SJCRH30 (cell line): ENCODE measurements at regions not wholly inside any gene's neighbourhood (a gene's known extent, or its start where the extent isn't known, plus 50 kb on each side); places are given as distances from the start of the nearest gene placed in this dataset.
"Not testable (repeated sequence)": the region's sequence is repeated elsewhere in the genome, so short reads cannot be mapped to it uniquely, and the experiment has no call there.

Source experiments
- DNase-seq, 2 experiments: peaks; one replicate each; pipeline ENCODE4 v3.0.0-alpha.2; 2015 to 2020
- H3K27ac ChIP-seq: fragments of 250-450 bp; sonication (Bioruptor Pico); 2 replicates; pipeline ENCODE4 v1.5.1; 2020; ENCODE audit warnings: mild to moderate bottlenecking, moderate library complexity
- H3K27me3 ChIP-seq: fragments of 250-450 bp; sonication (Bioruptor Pico); 2 replicates; pipeline ENCODE4 v1.5.1; 2020; ENCODE audit warnings: mild to moderate bottlenecking, moderate library complexity
- H3K36me3 ChIP-seq: fragments of 250-450 bp; sonication (Bioruptor Pico); 2 replicates; pipeline ENCODE4 v1.5.1; 2020; ENCODE audit warnings: mild to moderate bottlenecking, moderate library complexity
- H3K4me1 ChIP-seq: fragments of 250-450 bp; sonication (Bioruptor Pico); 2 replicates; pipeline ENCODE4 v1.5.1; 2020; ENCODE audit warnings: mild to moderate bottlenecking, moderate library complexity
- H3K4me3 ChIP-seq: fragments of 250-450 bp; sonication (Bioruptor Pico); 2 replicates; pipeline ENCODE4 v1.5.1; 2020; ENCODE audit warnings: mild to moderate bottlenecking, moderate library complexity
- H3K9me3 ChIP-seq: fragments of 250-450 bp; sonication (Bioruptor Pico); replicated peaks from 2 replicates; pipeline ENCODE4 v1.5.1; 2020; ENCODE audit warnings: mild to moderate bottlenecking, moderate library complexity

GRCh38 chr6:66561479-66561878 is 854.5 kb upstream of the EYS start:
- H3K27ac ChIP-seq: no peak overlapping the region
- no peaks in the 10 kb centered on the region for H3K27me3 ChIP-seq
- H3K36me3 ChIP-seq: no peaks in the 10 kb centered on the region
- H3K4me1 ChIP-seq: no peaks in the 10 kb centered on the region
- H3K9me3 ChIP-seq: no peaks in the 10 kb centered on the region
- no peak overlapping the region for H3K4me3 ChIP-seq
- DNase-seq: no peak

DNA sequence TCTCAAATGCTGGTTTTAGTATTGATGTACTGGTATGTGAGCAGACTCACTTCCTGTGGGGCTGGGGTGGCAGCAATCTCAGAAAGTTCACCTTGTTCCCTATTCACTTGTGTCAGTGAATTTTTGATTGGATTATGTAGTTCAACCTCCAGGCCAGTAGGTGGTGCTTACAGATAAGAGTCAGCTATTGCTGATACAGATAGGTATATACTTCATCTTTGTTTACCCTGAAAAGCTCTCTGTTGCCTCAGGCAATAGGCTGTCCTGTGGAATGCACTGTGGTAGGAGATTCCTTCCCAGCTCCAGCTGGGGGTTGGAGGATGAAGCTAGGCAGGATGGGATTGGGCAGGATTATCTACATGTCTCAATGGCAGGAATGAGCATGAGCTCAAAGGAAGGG is 851.2 kb upstream of the EYS start:
- no peaks in the 10 kb centered on the region for H3K36me3 ChIP-seq
- DNase-seq: peak; percentile 55 to 70
- no peaks in the 10 kb centered on the region for H3K4me1 ChIP-seq
- H3K9me3 ChIP-seq: no peaks in the 10 kb centered on the region
- no peaks in the 10 kb centered on the region for H3K27me3 ChIP-seq
- H3K27ac ChIP-seq: no peak overlapping the region
- H3K4me3 ChIP-seq: no peak overlapping the region

DNA sequence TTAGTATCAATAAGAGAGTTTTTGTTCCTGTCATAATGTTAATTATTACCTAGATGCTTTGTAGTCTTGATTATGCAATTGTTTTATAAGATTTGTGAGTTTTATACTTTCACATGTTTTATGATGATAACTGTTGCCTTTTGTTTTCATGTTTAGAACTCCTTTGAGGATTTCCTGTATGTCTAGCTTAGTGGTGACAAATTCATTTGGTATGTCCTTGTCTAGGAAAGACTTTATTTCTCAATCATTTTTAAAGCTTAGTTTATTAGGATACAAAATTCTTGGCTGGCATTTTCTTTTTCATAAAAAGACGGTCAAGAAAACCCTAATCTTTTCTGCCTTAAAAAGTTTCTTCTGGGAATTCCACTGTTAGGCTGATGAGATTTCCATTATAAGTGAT is 849.9 kb upstream of the EYS start:
- no peaks in the 10 kb centered on the region for H3K36me3 ChIP-seq
- DNase-seq: no peak
- H3K27ac ChIP-seq: no peak overlapping the region
- H3K4me3 ChIP-seq: no peak overlapping the region
- no peaks in the 10 kb centered on the region for H3K9me3 ChIP-seq
- no peaks in the 10 kb centered on the region for H3K27me3 ChIP-seq
- H3K4me1 ChIP-seq: no peaks in the 10 kb centered on the region

GRCh38 chr6:66555082-66555481 is 848.1 kb upstream of the EYS start:
- H3K9me3 ChIP-seq: no peaks in the 10 kb centered on the region
- DNase-seq: no peak
- H3K27me3 ChIP-seq: no peaks in the 10 kb centered on the region
- H3K4me1 ChIP-seq: no peaks in the 10 kb centered on the region
- H3K27ac ChIP-seq: no peak overlapping the region
- no peak overlapping the region for H3K4me3 ChIP-seq
- H3K36me3 ChIP-seq: no peaks in the 10 kb centered on the region

DNA sequence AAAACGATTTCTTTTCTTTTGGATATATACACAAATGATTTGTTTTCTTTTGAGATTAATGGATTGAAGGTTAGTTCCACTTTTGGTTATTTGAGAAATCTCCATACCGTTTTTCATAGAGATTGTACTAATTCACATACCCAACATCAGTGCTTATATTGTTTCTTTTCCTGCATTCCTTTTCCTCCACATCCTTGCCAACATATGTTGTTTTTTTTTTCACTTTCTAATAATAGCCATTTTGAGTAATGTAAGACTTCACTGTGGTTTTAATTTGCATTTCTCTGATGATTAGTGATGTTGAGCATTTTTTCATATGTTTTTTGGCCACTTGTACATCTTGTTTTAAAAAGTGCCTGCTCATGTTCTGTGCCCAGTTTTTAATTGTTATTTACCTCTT is 846.4 kb upstream of the EYS start:
- no peaks in the 10 kb centered on the region for H3K36me3 ChIP-seq
- H3K27ac ChIP-seq: no peak overlapping the region
- no peaks in the 10 kb centered on the region for H3K9me3 ChIP-seq
- no peak for DNase-seq
- no peaks in the 10 kb centered on the region for H3K4me1 ChIP-seq
- H3K27me3 ChIP-seq: no peaks in the 10 kb centered on the region
- H3K4me3 ChIP-seq: no peak overlapping the region

GRCh38 chr6:66538551-66539135 is 831.6 kb upstream of the EYS start:
- no peak overlapping the region for H3K27ac ChIP-seq
- no peaks in the 10 kb centered on the region for H3K4me1 ChIP-seq
- H3K9me3 ChIP-seq: no peaks in the 10 kb centered on the region
- no peaks in the 10 kb centered on the region for H3K36me3 ChIP-seq
- H3K27me3 ChIP-seq: no peaks in the 10 kb centered on the region
- no peak for DNase-seq
- no peak overlapping the region for H3K4me3 ChIP-seq

GRCh38 chr6:66533921-66534404 is 826.9 kb upstream of the EYS start:
- no peak overlapping the region for H3K27ac ChIP-seq
- H3K4me1 ChIP-seq: no peaks in the 10 kb centered on the region
- no peaks in the 10 kb centered on the region for H3K9me3 ChIP-seq
- no peaks in the 10 kb centered on the region for H3K36me3 ChIP-seq
- no peaks in the 10 kb centered on the region for H3K27me3 ChIP-seq
- no peak for DNase-seq
- H3K4me3 ChIP-seq: no peak overlapping the region

DNA sequence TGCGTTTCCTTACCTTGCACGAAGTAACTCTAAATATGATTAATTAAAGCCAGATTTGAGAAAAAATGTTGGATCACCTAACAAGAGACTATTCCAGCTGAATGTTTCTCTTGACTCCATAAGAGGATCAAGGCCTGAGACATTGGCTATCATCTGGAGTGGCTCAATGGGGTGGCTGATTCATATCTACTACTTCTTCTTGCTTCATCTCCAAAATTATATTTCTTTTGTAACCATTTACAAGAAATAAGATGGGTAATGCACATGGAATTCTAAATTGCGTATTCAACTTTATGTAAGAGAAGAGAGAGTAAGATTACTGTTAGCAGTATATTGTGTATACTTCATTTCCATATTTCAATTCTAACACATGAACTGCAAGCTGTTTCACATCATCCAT is 819.0 kb upstream of the EYS start:
- H3K27me3 ChIP-seq: no peaks in the 10 kb centered on the region
- H3K27ac ChIP-seq: no peak overlapping the region
- H3K9me3 ChIP-seq: no peaks in the 10 kb centered on the region
- H3K36me3 ChIP-seq: no peaks in the 10 kb centered on the region
- no peak overlapping the region for H3K4me3 ChIP-seq
- DNase-seq: no peak
- H3K4me1 ChIP-seq: no peaks in the 10 kb centered on the region

DNA sequence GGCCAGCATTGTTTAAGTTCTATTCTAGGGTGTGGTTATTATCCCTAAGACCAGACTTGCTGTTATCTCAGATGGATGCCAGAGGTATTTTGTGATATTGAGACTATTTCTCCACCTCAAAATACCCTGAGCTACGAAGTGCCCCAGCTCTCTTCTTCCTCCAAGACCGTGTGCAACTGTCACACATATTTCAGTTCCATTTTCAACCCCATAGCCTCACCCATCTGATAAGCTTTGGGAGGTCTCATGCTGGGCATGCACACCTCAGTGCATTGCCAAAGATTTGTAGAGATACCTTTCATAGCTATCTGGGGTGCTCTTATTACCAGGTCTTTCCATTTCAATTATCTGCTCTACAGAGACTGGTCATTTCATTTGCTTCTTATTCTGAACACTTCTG is 815.8 kb upstream of the EYS start:
- no peaks in the 10 kb centered on the region for H3K9me3 ChIP-seq
- H3K27ac ChIP-seq: no peak overlapping the region
- DNase-seq: no peak
- H3K27me3 ChIP-seq: no peaks in the 10 kb centered on the region
- no peaks in the 10 kb centered on the region for H3K4me1 ChIP-seq
- no peaks in the 10 kb centered on the region for H3K36me3 ChIP-seq
- no peak overlapping the region for H3K4me3 ChIP-seq

DNA sequence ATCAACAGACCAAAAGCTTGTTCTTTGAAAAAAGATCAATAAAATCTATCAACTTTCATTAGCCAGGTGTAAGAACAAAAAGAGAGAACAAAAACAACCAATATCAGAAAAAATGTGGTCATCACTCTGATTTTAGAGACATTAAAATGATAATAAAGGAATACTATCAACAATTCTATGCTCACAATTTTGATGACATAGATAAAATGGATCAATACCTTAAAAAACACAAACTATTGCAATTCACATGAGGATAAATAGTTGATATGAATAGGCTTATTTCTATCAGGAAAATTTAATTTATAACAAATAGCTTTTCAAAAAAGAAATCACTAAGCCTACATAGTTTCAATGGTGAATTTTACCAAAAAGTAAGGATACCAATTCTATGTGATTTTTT is 809.4 kb upstream of the EYS start:
- Histone ChIP-seq H3K4me1 (no peaks in the 10 kb centered on the region), H3K36me3 (no peaks in the 10 kb centered on the region), H3K27ac (no peak overlapping the region), H3K4me3 (no peak overlapping the region), H3K27me3 (no peaks in the 10 kb centered on the region), H3K9me3 (no peaks in the 10 kb centered on the region)
- DNase-seq: no peak

DNA sequence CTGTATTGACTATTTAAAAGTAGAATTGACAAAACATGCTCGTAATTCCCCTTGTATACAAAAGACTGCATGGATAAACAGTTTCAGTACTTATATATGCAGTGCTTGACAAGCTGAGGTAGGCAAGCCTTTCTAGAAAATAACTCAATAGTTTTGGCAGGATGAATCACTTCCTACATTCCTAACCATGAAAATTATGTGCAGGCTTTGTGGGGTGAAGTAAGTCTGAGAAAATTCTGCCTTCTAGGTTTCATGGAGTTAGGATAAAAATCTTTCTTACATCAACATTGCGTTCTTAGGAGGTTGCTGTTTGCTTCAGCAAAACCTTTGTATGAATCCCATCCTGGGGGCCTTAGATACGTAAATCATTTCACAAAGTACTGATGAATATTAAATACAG is 801.4 kb upstream of the EYS start:
- Histone ChIP-seq H3K27me3 (no peaks in the 10 kb centered on the region), H3K36me3 (no peaks in the 10 kb centered on the region), H3K4me3 (no peak overlapping the region), H3K9me3 (no peaks in the 10 kb centered on the region), H3K27ac (no peak overlapping the region), H3K4me1 (no peaks in the 10 kb centered on the region)
- DNase-seq: peak in 1 of 2 experiments; percentile 4

- Histone ChIP-seq H3K4me3 (no peak overlapping the region), H3K9me3 (no peaks in the 10 kb centered on the region), H3K4me1 (no peaks in the 10 kb centered on the region), H3K27me3 (no peaks in the 10 kb centered on the region), H3K27ac (no peak overlapping the region), H3K36me3 (no peaks in the 10 kb centered on the region)
- DNase-seq: no peak
These were observed 792.8 kb upstream of the EYS start for GRCh38 chr6:66499851-66500250.

DNA sequence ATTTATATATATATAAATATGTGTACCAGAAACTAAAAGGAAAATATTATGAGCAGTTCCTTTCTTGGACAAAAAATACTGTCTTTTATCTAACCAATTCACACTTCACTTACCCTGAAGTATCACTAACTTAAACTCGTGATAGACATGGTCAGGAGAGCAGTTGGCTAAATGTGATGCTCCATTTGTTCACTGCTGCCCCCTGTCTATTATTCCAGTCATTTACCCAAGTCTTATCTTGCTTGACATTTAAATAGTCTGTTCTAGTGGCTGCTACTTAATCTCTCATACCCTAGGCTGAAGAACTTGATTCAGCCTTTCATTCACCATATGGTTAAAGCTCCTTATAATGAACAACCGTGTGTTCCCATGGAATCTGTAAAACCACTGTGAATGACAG is 789.6 kb upstream of the EYS start:
- Histone ChIP-seq H3K4me1 (no peaks in the 10 kb centered on the region), H3K9me3 (0 out of 2 replicates have a peak, but pooled peaks cover 3% of the 10 kb centered on the region), H3K27me3 (no peaks in the 10 kb centered on the region), H3K36me3 (no peaks in the 10 kb centered on the region), H3K4me3 (no peak overlapping the region), H3K27ac (no peak overlapping the region)
- peak; percentile 9 to 54 for DNase-seq

DNA sequence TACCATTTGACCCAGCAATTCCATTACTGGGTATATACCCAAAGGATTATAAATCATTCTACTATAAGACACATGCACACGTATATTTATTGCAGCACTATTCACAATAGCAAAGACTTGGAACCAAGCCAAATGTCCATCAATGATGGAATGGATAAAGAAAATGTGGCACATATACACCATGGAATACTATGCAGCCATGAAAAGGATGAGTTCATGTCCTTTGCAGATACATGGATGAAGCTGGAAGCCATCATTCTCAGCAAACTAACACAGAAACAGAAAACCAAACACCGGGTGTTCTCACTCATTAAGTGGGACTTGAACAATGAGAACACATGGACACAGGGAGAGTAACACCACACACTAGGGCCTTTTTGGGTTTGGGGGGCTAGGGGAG is 787.6 kb upstream of the EYS start:
- not testable (repeated sequence) for H3K27ac ChIP-seq, H3K4me3 ChIP-seq, H3K9me3 ChIP-seq, H3K36me3 ChIP-seq, H3K4me1 ChIP-seq, H3K27me3 ChIP-seq, DNase-seq

DNA sequence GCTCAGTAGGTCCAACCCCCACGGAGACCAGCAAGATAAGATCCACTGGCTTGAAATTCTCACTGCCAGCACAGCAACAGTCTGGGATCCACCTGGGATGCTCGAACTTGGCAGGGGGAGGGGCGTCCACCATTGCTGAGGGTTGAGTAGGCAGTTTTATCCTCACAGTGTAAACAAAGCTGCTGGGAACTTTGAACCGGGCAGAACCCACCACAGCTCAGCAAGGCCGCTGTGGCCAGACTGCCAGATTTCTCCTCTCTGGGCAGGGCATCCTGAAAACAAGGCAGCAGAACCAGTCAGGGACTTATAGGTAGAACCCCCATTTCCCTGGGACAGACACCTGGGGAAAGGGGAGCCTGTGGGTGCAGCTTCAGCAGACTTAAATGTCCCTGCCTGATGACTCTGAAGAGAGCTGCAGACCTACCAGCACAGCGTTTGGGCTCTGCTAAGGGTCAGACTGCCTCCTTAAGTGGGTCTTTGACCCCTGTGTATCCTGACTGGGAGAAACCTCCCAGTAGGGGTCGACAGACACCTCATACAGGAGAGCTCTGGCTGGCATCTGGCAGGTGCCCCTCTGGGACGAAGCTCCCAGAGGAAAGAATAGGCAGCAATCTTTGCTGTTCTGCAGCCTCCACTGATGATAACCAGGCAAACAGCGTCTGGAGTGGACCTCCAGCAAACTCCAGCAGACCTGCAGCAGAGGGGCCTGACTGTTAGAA is 782.4 kb upstream of the EYS start:
- H3K36me3 ChIP-seq: no peaks in the 10 kb centered on the region
- H3K27ac ChIP-seq: no peak overlapping the region
- no peaks in the 10 kb centered on the region for H3K9me3 ChIP-seq
- no peaks in the 10 kb centered on the region for H3K4me1 ChIP-seq
- no peak for DNase-seq
- no peaks in the 10 kb centered on the region for H3K27me3 ChIP-seq
- no peak overlapping the region for H3K4me3 ChIP-seq

- Histone ChIP-seq H3K27me3 (no peaks in the 10 kb centered on the region), H3K36me3 (no peaks in the 10 kb centered on the region)
These were observed 774.2 kb upstream of the EYS start for GRCh38 chr6:66481216-66481615.

More at GRCh38 chr6:66481216-66481615, 774.2 kb upstream of the EYS start:
- Histone ChIP-seq H3K27ac (no peak overlapping the region), H3K4me3 (no peak overlapping the region), H3K9me3 (no peaks in the 10 kb centered on the region), H3K4me1 (no peaks in the 10 kb centered on the region)
- peak in 1 of 2 experiments; percentile 7 for DNase-seq
